ENCODE measurements at regions not wholly inside any gene's neighbourhood (a gene's known extent, or its start where the extent isn't known, plus 50 kb on each side); places are given as distances from the start of the nearest gene placed in this dataset.

GRCh38 chr7:130875-131780 lies 61.2 kb upstream of the FAM20C start:
- no peak for TF ChIP-seq CTCF (IDR thresholded peaks at IDR 0.05)
- intact Hi-C loops (cut with DNase I): no loop called here
- Histone ChIP-seq H3K27ac (peak overlapping the region; percentile 24), H3K36me3 (no peaks in the 10 kb centered on the region), H3K4me3 (no peak overlapping the region), H3K4me1 (peaks cover 15% of the 10 kb centered on the region), H3K9me3 (no peaks in the 10 kb centered on the region), H3K27me3 (no peaks in the 10 kb centered on the region)
- DNase-seq (peak; percentile 61), ATAC-seq (no peak)

GRCh38 chr7:131781-132482 lies 60.4 kb upstream of the FAM20C start:
- H3K36me3 ChIP-seq: no peaks in the 10 kb centered on the region
- no peak overlapping the region for H3K4me3 ChIP-seq
- peak; percentile 79 for ATAC-seq
- no peaks in the 10 kb centered on the region for H3K27me3 ChIP-seq
- H3K4me1 ChIP-seq: peaks cover 15% of the 10 kb centered on the region
- H3K9me3 ChIP-seq: no peaks in the 10 kb centered on the region
- intact Hi-C loops (cut with DNase I): no loop called here
- peak; percentile 82 for DNase-seq
- no peak for TF ChIP-seq CTCF (IDR thresholded peaks at IDR 0.05)
- H3K27ac ChIP-seq: peak overlapping the region; percentile 24

- DNase-seq: no peak
- H3K27ac ChIP-seq: no peak overlapping the region
- no peak for TF ChIP-seq CTCF (IDR thresholded peaks at IDR 0.05)
- H3K4me3 ChIP-seq: no peak overlapping the region
- intact Hi-C loops (cut with DNase I): no loop called here
- peaks cover 15% of the 10 kb centered on the region for H3K4me1 ChIP-seq
- no peaks in the 10 kb centered on the region for H3K9me3 ChIP-seq
- no peaks in the 10 kb centered on the region for H3K27me3 ChIP-seq
- no peak for ATAC-seq
- no peaks in the 10 kb centered on the region for H3K36me3 ChIP-seq
Observed at GRCh38 chr7:132899-133298, 59.5 kb upstream of the FAM20C start.

- ATAC-seq (no peak), DNase-seq (no peak)
- H3K9me3 ChIP-seq: no peaks in the 10 kb centered on the region
- H3K27ac ChIP-seq: no peak overlapping the region
- H3K27me3 ChIP-seq: no peaks in the 10 kb centered on the region
- H3K4me1 ChIP-seq: peaks cover 15% of the 10 kb centered on the region
- intact Hi-C loops (cut with DNase I): no loop called here
- TF ChIP-seq CTCF (IDR thresholded peaks at IDR 0.05): no peak
- no peaks in the 10 kb centered on the region for H3K36me3 ChIP-seq
- no peak overlapping the region for H3K4me3 ChIP-seq
Observed at GRCh38 chr7:133470-133869, 58.9 kb upstream of the FAM20C start.

GRCh38 chr7:134029-134428 lies 58.3 kb upstream of the FAM20C start:
- no peak for TF ChIP-seq CTCF (IDR thresholded peaks at IDR 0.05)
- DNase-seq (peak; percentile 57), ATAC-seq (no peak)

More at GRCh38 chr7:134029-134428, 58.3 kb upstream of the FAM20C start:
- Histone ChIP-seq H3K4me3 (no peak overlapping the region), H3K27ac (no peak overlapping the region), H3K36me3 (no peaks in the 10 kb centered on the region), H3K27me3 (no peaks in the 10 kb centered on the region), H3K4me1 (peaks cover 15% of the 10 kb centered on the region), H3K9me3 (no peaks in the 10 kb centered on the region)
- intact Hi-C loops (cut with DNase I): no loop called here
